Mucosa of descending colon (tissue), 3 donors: ENCODE measurements at regions not wholly inside any gene's neighbourhood (a gene's known extent, or its start where the extent isn't known, plus 50 kb on each side); places are given as distances from the start of the nearest gene placed in this dataset.

Source experiments
- ATAC-seq: fragments of 200-7000 bp; cut with Tn5 transposase; one replicate; pipeline ENCODE4 v1.9.1; 2020; ENCODE audit warnings: mild to moderate bottlenecking, moderate library complexity
- DNase-seq, 3 donors: peaks; one replicate each; pipeline ENCODE4 v3.0.0-alpha.2; 2020
- H3K36me3 ChIP-seq: fragments of 200-600 bp; one replicate; pipeline ENCODE4 v1.8.0; 2021; ENCODE audit warnings: low read depth, mild to moderate bottlenecking
- H3K4me1 ChIP-seq: fragments of 200-600 bp; one replicate; pipeline ENCODE4 v1.8.0; 2021; ENCODE audit warnings: low read depth, mild to moderate bottlenecking
- H3K4me3 ChIP-seq: fragments of 200-600 bp; one replicate; pipeline ENCODE4 v1.8.0; 2021; ENCODE audit warnings: mild to moderate bottlenecking
- H3K9me3 ChIP-seq: fragments of 200-600 bp; one replicate; pipeline ENCODE4 v1.8.0; 2021; ENCODE audit warnings: mild to moderate bottlenecking
- CTCF ChIP-seq: fragments of 200-600 bp; IDR thresholded peaks from one replicate; pipeline ENCODE4 v1.8.0; 2022; ENCODE audit warnings: antibody characterized with exemption, mild to moderate bottlenecking
- intact Hi-C, 2 donors: fragments of 100-400 bp; cut with DNase I in 1 of 2; cut with micrococcal nuclease in 1 of 2; formaldehyde crosslinking; loops; one replicate each; pipeline versions ENCODE4 v1.11.0 to v1.11.1; 2022; cut with DNase I, micrococcal nuclease
- donor health status: DM: no; HTN: no; CAD: no; lungs with moderate emphysema.
- donor health status: DM: no; HTN: no; CAD: no.
- donor health status: DM: no; HTN: yes; CAD: no.

GRCh38 chr4:147400721-147401120, 80.2 kb upstream of the EDNRA start:
- no peak for DNase-seq
- Histone ChIP-seq H3K4me3 (no peak overlapping the region), H3K9me3 (peaks cover 6% of the 10 kb centered on the region), H3K4me1 (no peaks in the 10 kb centered on the region), H3K36me3 (no peaks in the 10 kb centered on the region)
- TF ChIP-seq CTCF: no peak
- intact Hi-C loops: no loop called here
- ATAC-seq: no peak

GRCh38 chr4:147401221-147401620, 79.7 kb upstream of the EDNRA start:
- DNase-seq (no peak), ATAC-seq (no peak)
- TF ChIP-seq CTCF: no peak
- H3K4me3 ChIP-seq: no peak overlapping the region
- H3K9me3 ChIP-seq: peaks cover 6% of the 10 kb centered on the region
- no peaks in the 10 kb centered on the region for H3K36me3 ChIP-seq
- intact Hi-C loops: no loop called here
- no peaks in the 10 kb centered on the region for H3K4me1 ChIP-seq

GRCh38 chr4:147407261-147408045, 73.4 kb upstream of the EDNRA start:
- no peak for DNase-seq
- peaks cover 6% of the 10 kb centered on the region for H3K9me3 ChIP-seq
- no peaks in the 10 kb centered on the region for H3K36me3 ChIP-seq
- no peak for TF ChIP-seq CTCF
- H3K4me1 ChIP-seq: no peaks in the 10 kb centered on the region
- no peak overlapping the region for H3K4me3 ChIP-seq
- intact Hi-C loops: no loop called here
- ATAC-seq: no peak

GRCh38 chr4:147408189-147408588, 72.7 kb upstream of the EDNRA start:
- Histone ChIP-seq H3K4me3 (no peak overlapping the region), H3K36me3 (no peaks in the 10 kb centered on the region), H3K9me3 (peaks cover 6% of the 10 kb centered on the region), H3K4me1 (no peaks in the 10 kb centered on the region)
- intact Hi-C loops: no loop called here
- no peak for DNase-seq
- no peak for TF ChIP-seq CTCF
- no peak for ATAC-seq

GRCh38 chr4:147409350-147409749, 71.5 kb upstream of the EDNRA start:
- H3K36me3 ChIP-seq: no peaks in the 10 kb centered on the region
- H3K4me3 ChIP-seq: no peak overlapping the region
- H3K9me3 ChIP-seq: peaks cover under 1% of the 10 kb centered on the region
- DNase-seq (no peak), ATAC-seq (no peak)
- H3K4me1 ChIP-seq: no peaks in the 10 kb centered on the region
- no peak for TF ChIP-seq CTCF
- intact Hi-C loops: no loop called here
